Tibial artery (tissue), 4 donors: ENCODE measurements at regions not wholly inside any gene's neighbourhood (a gene's known extent, or its start where the extent isn't known, plus 50 kb on each side); places are given as distances from the start of the nearest gene placed in this dataset.

ENCODE experiments used
- DNase-seq, 2 donors: peaks; one replicate each; pipeline ENCODE4 v3.0.0-alpha.2; 2019
- H3K27ac ChIP-seq, 2 donors: fragments of 200-600 bp; sonication (generic) in 1 of 2; 1 replicate in 1 of 2; 2 replicates in 1 of 2; pipeline ENCODE4 v1.5.1; 2018 to 2019; ENCODE audit warnings: mild to moderate bottlenecking in 1 of 2
- H3K27me3 ChIP-seq, 2 donors: fragments of 200-600 bp; sonication (generic) in 1 of 2; one replicate each; pipeline versions ENCODE4 v1.5.1 to v1.6.0; 2016 to 2019
- H3K36me3 ChIP-seq, 3 donors: fragments of 200-600 bp; sonication (generic) in 2 of 3; one replicate each; pipeline ENCODE4 v1.5.1; 2016 to 2019; ENCODE audit warnings: mild to moderate bottlenecking in 2 of 3
- H3K4me1 ChIP-seq, 4 donors: fragments of 200-600 bp; sonication (generic) in 2 of 4; 1 replicate in 3 of 4; 2 replicates in 1 of 4; pipeline ENCODE4 v1.5.1; 2016 to 2019
- H3K4me3 ChIP-seq, 2 donors: fragments of 200-600 bp; sonication (generic) in 1 of 2; 1 replicate in 1 of 2; 2 replicates in 1 of 2; pipeline ENCODE4 v1.5.1; 2018 to 2019; ENCODE audit warnings: mild to moderate bottlenecking in 2 of 2
- H3K9me3 ChIP-seq, 3 donors: fragments of 200-600 bp; sonication (generic) in 1 of 3; one replicate each; pipeline ENCODE4 v1.5.1; 2016 to 2019
- CTCF ChIP-seq, 2 experiments: fragments of 200-600 bp in 1 of 2; fragments of 450-650 bp in 1 of 2; IDR thresholded peaks; one replicate each; pipeline ENCODE4 v1.5.1; 2017 to 2019; ENCODE audit warnings: antibody characterized with exemption in 2 of 2, mild to moderate bottlenecking in 1 of 2, moderate library complexity in 1 of 2
- intact Hi-C: fragments of 100-400 bp; cut with DNase I; formaldehyde crosslinking; loops from one replicate; pipeline ENCODE4 v1.15.0; 2023; ENCODE audit warnings: low total_unique reads

GRCh38 chr2:142254031-142254430 is 123.2 kb upstream of the LRP1B start:
- H3K27me3 ChIP-seq, result no peaks in the 10 kb centered on the region
- intact Hi-C loops, result no loop called here
- H3K36me3 ChIP-seq, result no peaks in the 10 kb centered on the region
- no peak for TF ChIP-seq CTCF (IDR thresholded peaks at IDR 0.05)
- no peak for DNase-seq
- H3K9me3 ChIP-seq, result no peaks in the 10 kb centered on the region
- no peak overlapping the region for H3K4me3 ChIP-seq
- H3K4me1 ChIP-seq, result no peaks in the 10 kb centered on the region
- no peak overlapping the region for H3K27ac ChIP-seq

GRCh38 chr2:142241016-142241415 is 110.2 kb upstream of the LRP1B start:
- no peak overlapping the region for H3K4me3 ChIP-seq
- no peaks in the 10 kb centered on the region for H3K27me3 ChIP-seq
- no peak overlapping the region for H3K27ac ChIP-seq
- H3K4me1 ChIP-seq, result no peaks in the 10 kb centered on the region
- no peaks in the 10 kb centered on the region for H3K9me3 ChIP-seq
- DNase-seq, result no peak
- no peak for TF ChIP-seq CTCF (IDR thresholded peaks at IDR 0.05)
- no peaks in the 10 kb centered on the region for H3K36me3 ChIP-seq
- intact Hi-C loops, result no loop called here

GRCh38 chr2:142236181-142236580 is 105.4 kb upstream of the LRP1B start:
- Histone ChIP-seq H3K27me3 (no peaks in the 10 kb centered on the region), H3K9me3 (no peaks in the 10 kb centered on the region), H3K4me1 (no peaks in the 10 kb centered on the region), H3K36me3 (no peaks in the 10 kb centered on the region), H3K4me3 (no peak overlapping the region), H3K27ac (no peak overlapping the region)
- intact Hi-C loops, result no loop called here
- TF ChIP-seq CTCF (IDR thresholded peaks at IDR 0.05), result no peak
- no peak for DNase-seq

- no peaks in the 10 kb centered on the region for H3K9me3 ChIP-seq
- no peak overlapping the region for H3K27ac ChIP-seq
- DNase-seq, result no peak
- H3K4me1 ChIP-seq, result no peaks in the 10 kb centered on the region
- intact Hi-C loops, result no loop called here
- no peaks in the 10 kb centered on the region for H3K27me3 ChIP-seq
- H3K4me3 ChIP-seq, result no peak overlapping the region
- H3K36me3 ChIP-seq, result no peaks in the 10 kb centered on the region
- TF ChIP-seq CTCF (IDR thresholded peaks at IDR 0.05), result no peak
These were observed 103.9 kb upstream of the LRP1B start for GRCh38 chr2:142234741-142235140.

- TF ChIP-seq CTCF (IDR thresholded peaks at IDR 0.05), result no peak
- Histone ChIP-seq H3K36me3 (no peaks in the 10 kb centered on the region), H3K4me1 (no peaks in the 10 kb centered on the region), H3K9me3 (no peaks in the 10 kb centered on the region), H3K4me3 (no peak overlapping the region), H3K27ac (no peak overlapping the region), H3K27me3 (no peaks in the 10 kb centered on the region)
- intact Hi-C loops, result no loop called here
- no peak for DNase-seq
These were observed 92.5 kb upstream of the LRP1B start for GRCh38 chr2:142223309-142223708.

- no peak for TF ChIP-seq CTCF (IDR thresholded peaks at IDR 0.05)
- no peak for DNase-seq
- H3K4me3 ChIP-seq, result no peak overlapping the region
- no peak overlapping the region for H3K27ac ChIP-seq
- no peaks in the 10 kb centered on the region for H3K36me3 ChIP-seq
- H3K9me3 ChIP-seq, result no peaks in the 10 kb centered on the region
- intact Hi-C loops, result no loop called here
- no peaks in the 10 kb centered on the region for H3K4me1 ChIP-seq
- no peaks in the 10 kb centered on the region for H3K27me3 ChIP-seq
These were observed 91.9 kb upstream of the LRP1B start for GRCh38 chr2:142222715-142223114.
